ENCODE measurements at regions not wholly inside any gene's neighbourhood (a gene's known extent, or its start where the extent isn't known, plus 50 kb on each side); places are given as distances from the start of the nearest gene placed in this dataset.

GRCh38 chr14:65238456-65238855 is 136.1 kb upstream of the MAX start:
- intact Hi-C loops (cut with DNase I) = no loop called here
- DNase-seq (ENCODE audit: low spot score) = no peak

DNA sequence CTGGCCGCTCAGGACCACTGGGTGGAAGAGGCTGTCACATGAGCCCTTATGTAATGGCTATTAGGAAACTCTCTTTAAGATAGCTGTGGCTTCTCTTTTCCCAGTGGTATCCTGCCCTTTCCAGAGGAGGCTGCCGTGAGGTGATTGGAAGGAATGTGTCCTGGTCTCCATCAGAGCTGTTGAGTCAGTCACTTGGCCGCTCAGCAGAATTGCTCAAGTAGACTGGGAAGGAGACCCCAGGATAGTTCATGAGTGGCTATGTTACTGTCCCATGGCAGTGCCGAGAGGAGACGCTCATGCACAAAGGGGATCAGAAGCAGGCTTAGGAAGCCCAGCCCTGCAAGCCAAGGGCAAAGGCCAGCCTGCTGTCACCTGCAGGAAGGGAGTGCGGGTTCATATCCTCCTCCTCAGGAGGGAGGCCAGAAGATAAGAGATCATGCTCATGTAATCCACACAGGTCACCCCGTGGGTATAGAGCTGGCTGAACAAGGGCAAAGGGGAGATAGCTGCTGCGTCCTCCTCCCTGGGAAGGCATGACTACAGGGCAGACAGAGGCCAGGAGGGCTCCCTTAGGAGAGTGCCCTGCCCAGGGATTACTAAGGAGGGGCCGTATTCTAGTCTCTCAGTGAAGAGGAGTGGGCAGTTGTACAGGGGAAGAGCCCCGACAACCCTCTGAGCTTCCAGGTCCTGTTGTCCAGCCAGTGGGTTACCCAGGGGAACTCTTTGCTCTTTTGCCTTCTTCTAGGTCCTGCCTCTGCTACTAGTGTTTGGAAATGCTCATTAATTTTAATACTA is 137.0 kb upstream of the MAX start:
- DNase-seq (ENCODE audit: low spot score) = no peak
- intact Hi-C loops (cut with DNase I) = no loop called here

DNA sequence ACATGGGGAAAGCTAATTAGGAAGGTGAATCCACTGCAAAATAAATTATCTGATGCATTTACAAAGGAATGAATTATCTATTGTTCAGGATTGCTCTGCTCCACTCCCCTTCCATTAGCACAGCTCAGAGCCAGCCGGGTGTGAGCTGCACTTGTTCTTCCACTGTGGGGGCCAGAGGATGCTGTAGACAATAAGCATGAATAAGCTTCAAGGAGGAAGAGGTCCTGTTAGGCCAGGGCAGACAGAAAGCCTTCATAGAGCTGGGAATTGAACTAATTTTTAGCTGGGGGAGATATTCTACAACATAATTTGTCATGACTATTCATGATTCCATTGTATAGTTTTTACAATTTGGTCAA is 137.6 kb upstream of the MAX start:
- intact Hi-C loops (cut with DNase I) = no loop called here
- no peak for DNase-seq (ENCODE audit: low spot score)

GRCh38 chr14:65241125-65241752 is 138.9 kb upstream of the MAX start:
- no peak for DNase-seq (ENCODE audit: low spot score)
- intact Hi-C loops (cut with DNase I) = loop anchor here in 1 of 2 donors (1.0 kb wide), 1 partner anchor 17 kb away; no protein-coding TSS in a partner anchor

- DNase-seq (ENCODE audit: low spot score) = no peak
- intact Hi-C loops (cut with DNase I) = no loop called here
These were observed 140.4 kb upstream of the MAX start for GRCh38 chr14:65242732-65243134.

DNA sequence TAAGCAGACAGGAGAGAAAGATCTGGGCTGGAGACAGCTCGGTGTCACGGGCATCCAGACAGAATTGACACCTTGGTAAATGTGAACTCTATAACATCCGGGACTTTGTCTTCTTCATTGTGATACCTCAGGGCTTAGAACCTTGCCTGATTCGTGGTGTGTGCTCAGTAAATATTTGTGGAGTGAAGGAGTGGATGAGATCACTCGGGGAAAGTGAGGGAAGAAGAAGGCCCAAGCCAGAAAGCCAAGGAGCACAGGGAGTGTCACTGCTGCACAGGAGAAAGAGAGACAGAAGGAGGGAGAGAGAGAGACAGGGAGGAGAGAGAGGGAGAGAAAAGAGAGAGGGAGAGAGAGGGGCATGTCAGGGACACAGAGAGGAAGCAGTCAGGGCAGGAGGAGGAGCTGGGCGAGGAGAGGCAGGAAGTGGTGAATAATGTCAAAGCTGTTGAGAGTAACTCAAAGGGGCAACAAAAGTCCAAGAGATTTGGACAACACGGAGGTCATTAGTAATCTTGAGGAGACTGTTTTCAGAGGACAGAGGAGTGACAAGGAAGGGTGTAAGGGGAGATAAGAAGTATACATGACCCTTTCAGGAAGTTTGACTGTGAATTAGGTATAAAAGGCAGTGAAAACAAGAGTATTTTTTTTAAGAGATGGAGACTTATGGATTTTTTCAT is 141.6 kb upstream of the MAX start:
- no peak for DNase-seq (ENCODE audit: low spot score)
- intact Hi-C loops (cut with DNase I) = no loop called here

- intact Hi-C loops (cut with DNase I) = no loop called here
- DNase-seq (ENCODE audit: low spot score) = no peak
These were observed 147.3 kb upstream of the MAX start for GRCh38 chr14:65249471-65250161.

- no peak for DNase-seq (ENCODE audit: low spot score)
- intact Hi-C loops (cut with DNase I) = no loop called here
These were observed 147.8 kb upstream of the MAX start for GRCh38 chr14:65250162-65250495.

DNA sequence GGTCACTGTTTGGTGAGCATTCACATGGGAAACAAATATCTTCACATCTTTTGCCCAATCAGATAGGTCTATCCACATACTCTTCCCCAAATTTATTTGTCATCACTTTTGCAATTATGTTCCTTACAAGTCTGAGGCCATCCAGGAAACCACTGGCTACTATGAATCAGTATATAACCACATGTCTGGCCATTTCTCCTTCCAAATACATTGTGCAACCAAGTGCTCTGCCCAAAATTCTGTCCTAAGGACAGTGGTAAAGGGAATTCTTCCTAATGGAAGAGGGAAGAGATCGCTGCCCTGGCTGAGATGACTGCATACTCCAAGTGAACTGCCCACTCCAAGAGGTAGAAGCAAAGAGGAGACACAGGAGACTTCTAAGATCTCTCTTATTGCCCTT is 148.9 kb upstream of the MAX start:
- DNase-seq (ENCODE audit: low spot score) = no peak
- intact Hi-C loops (cut with DNase I) = no loop called here

GRCh38 chr14:65252482-65253255 is 150.4 kb upstream of the MAX start:
- intact Hi-C loops (cut with DNase I) = no loop called here

DNA sequence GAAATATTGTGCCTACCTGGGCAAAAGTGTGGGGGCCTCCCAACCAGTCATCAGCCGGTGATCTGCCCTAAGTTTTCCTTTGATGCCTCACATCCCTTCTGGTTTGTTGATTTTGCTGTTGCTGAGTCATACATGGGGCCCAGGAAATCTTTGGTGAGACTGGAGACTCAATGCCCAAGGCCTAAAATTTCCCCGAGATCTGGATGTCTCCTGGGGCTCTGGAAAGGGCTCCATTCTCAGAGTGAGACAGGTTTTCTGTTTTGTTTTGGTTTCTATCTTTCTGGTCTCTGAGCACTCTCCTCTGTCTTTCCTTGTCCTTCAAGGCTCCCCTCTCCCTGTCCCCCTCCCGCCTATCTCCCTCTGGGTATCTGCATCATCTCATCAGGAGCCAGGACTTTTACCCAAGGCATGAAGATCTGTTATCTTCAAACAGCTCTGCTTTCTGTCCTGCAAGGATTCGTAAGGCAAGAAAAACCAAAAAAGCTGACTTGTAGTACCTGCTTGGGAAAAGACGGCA is 152.8 kb upstream of the MAX start:
- no peak for DNase-seq (ENCODE audit: low spot score)
- intact Hi-C loops (cut with DNase I) = no loop called here

More at GRCh38 chr14:65252482-65253255, 150.4 kb upstream of the MAX start:
- DNase-seq (ENCODE audit: low spot score) = no peak

- no peak for DNase-seq (ENCODE audit: low spot score)
- intact Hi-C loops (cut with DNase I) = no loop called here
These were observed 153.5 kb upstream of the MAX start for GRCh38 chr14:65255583-65256461.

DNA sequence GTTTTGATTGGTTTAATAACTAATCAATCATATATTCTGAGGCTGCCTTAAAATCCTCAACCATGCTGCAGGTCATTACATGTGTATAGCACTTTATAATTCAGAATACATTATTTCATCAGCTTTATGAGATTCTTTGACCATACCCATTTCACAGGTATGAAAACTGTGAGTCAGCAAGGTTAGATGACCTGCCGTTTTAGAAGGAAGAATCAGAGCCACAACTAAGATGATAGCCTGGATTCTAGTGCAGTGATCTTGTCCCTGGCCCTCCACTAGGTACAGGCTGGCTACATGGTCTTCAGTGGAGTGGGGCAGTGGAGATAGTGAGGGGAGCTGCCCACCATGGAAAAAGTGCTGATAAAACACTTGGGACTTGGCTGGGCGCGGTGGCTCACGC is 154.4 kb upstream of the MAX start:
- intact Hi-C loops (cut with DNase I) = no loop called here
- no peak for DNase-seq (ENCODE audit: low spot score)

GRCh38 chr14:65257425-65257824 is 155.1 kb upstream of the FUT8 start:
- intact Hi-C loops (cut with DNase I) = no loop called here
- no peak for DNase-seq (ENCODE audit: low spot score)

DNA sequence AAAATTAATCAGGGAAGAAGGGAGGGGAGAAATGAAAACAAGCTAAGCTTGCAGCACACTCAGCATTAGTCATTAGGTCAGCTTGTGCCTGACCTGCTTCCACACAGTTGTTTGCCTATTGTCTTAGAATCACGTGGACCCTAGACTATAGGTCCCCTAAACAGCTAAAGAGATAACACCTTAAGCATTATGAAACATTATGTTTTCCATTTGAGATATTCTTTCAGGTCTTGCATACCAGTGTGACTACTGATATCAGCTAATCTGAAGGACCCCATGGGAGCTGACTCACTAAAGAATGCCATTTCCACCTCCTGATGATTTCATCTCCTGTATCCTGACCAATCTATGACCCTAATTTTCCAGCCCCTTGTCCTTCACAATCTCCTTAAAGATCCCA is 154.1 kb upstream of the FUT8 start:
- no peak for DNase-seq (ENCODE audit: low spot score)
- intact Hi-C loops (cut with DNase I) = loop anchor here in 1 of 2 donors (1.0 kb wide), 1 partner anchor 17 kb away; no protein-coding TSS in a partner anchor

DNA sequence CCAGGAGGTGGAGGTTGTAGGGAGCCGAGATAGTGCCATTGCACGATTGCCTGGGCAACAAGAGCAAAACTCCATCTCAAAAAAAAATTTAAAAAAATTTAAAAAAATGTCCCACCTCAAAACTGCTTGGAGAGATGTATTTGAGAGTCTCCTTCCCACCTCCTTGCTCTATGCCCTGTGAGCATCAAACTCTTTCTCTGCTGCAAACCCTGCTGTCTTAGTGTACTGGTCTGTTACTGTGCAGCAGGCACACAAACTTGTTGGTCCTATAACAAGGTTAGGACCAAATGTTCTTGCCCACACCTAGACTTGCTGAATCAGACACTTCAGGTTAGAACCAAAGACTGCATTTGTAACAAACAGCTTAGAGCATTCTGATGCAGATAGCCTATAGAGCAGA is 153.5 kb upstream of the FUT8 start:
- intact Hi-C loops (cut with DNase I) = loop anchor here in 1 of 2 donors (1.0 kb wide), 1 partner anchor 18 kb away; no protein-coding TSS in a partner anchor
- no peak for DNase-seq (ENCODE audit: low spot score)

GRCh38 chr14:65260786-65261185 is 151.7 kb upstream of the FUT8 start:
- DNase-seq (ENCODE audit: low spot score) = no peak
- intact Hi-C loops (cut with DNase I) = no loop called here

GRCh38 chr14:65261425-65261920 is 151.1 kb upstream of the FUT8 start:
- no peak for DNase-seq (ENCODE audit: low spot score)
- intact Hi-C loops (cut with DNase I) = no loop called here

All from posterior vena cava (tissue), 2 donors.